Omental fat pad (tissue), 3 donors: ENCODE measurements at regions not wholly inside any gene's neighbourhood (a gene's known extent, or its start where the extent isn't known, plus 50 kb on each side); places are given as distances from the start of the nearest gene placed in this dataset.

Experiments
- ATAC-seq: fragments of 150-250 bp; one replicate; pipeline ENCODE4 v1.9.1; 2016; ENCODE audit warnings: mild to moderate bottlenecking, moderate library complexity; ENCODE audit not compliant: low FRiP score
- DNase-seq: peaks from one replicate; pipeline ENCODE4 v3.0.0-alpha.2; 2019; ENCODE audit warnings: low spot score
- CTCF ChIP-seq, 3 donors: fragments of 450-650 bp; IDR thresholded peaks; one replicate each; pipeline ENCODE4 v1.5.1; 2016 to 2017; ENCODE audit warnings: antibody characterized with exemption in 3 of 3, mild to moderate bottlenecking in 3 of 3, moderate library complexity in 2 of 3

GRCh38 chr13:26500618-26501320 is 56.7 kb upstream of the WASF3 start:
- no peak for TF ChIP-seq CTCF (IDR thresholded peaks at IDR 0.05)
- ATAC-seq (no peak), DNase-seq (no peak)

GRCh38 chr13:26501641-26502040 is 55.8 kb upstream of the WASF3 start:
- DNase-seq (no peak), ATAC-seq (no peak)
- no peak for TF ChIP-seq CTCF (IDR thresholded peaks at IDR 0.05)

- no peak for DNase-seq
- peak; percentile 59 for ATAC-seq
- no peak for TF ChIP-seq CTCF (IDR thresholded peaks at IDR 0.05)
Measured at GRCh38 chr13:26502826-26503225, 54.7 kb upstream of the WASF3 start.

GRCh38 chr13:26503826-26504594 is 53.5 kb upstream of the WASF3 start:
- no peak for TF ChIP-seq CTCF (IDR thresholded peaks at IDR 0.05)
- DNase-seq, result no peak
- ATAC-seq, result no peak
